ENCODE measurements at regions not wholly inside any gene's neighbourhood (a gene's known extent, or its start where the extent isn't known, plus 50 kb on each side); places are given as distances from the start of the nearest gene placed in this dataset.
A peak's percentile ranks its signal among the peaks of the same experiment; 100 is the strongest.

DNA sequence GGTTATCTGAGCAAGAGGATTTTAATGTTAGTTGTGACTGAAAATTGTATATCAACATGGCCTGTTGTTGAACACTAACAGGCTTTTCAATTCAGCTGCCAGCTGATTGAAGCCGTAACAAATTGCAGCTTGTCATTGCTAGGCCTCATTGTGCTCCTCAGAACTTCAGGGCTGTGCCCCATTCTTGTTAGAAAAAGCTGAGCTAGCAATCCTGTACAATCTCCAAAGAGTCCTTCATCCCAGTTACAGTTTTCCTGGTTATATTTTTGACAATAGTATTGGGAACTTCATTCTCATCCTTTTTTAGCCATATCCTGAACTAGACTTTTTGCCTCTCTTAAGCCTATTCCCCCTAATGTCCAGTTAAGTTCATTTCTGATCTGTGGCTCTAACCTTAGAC is 564.1 kb upstream of the ATXN7L3B start (continued):
- TF ChIP-seq, protein P1, sequence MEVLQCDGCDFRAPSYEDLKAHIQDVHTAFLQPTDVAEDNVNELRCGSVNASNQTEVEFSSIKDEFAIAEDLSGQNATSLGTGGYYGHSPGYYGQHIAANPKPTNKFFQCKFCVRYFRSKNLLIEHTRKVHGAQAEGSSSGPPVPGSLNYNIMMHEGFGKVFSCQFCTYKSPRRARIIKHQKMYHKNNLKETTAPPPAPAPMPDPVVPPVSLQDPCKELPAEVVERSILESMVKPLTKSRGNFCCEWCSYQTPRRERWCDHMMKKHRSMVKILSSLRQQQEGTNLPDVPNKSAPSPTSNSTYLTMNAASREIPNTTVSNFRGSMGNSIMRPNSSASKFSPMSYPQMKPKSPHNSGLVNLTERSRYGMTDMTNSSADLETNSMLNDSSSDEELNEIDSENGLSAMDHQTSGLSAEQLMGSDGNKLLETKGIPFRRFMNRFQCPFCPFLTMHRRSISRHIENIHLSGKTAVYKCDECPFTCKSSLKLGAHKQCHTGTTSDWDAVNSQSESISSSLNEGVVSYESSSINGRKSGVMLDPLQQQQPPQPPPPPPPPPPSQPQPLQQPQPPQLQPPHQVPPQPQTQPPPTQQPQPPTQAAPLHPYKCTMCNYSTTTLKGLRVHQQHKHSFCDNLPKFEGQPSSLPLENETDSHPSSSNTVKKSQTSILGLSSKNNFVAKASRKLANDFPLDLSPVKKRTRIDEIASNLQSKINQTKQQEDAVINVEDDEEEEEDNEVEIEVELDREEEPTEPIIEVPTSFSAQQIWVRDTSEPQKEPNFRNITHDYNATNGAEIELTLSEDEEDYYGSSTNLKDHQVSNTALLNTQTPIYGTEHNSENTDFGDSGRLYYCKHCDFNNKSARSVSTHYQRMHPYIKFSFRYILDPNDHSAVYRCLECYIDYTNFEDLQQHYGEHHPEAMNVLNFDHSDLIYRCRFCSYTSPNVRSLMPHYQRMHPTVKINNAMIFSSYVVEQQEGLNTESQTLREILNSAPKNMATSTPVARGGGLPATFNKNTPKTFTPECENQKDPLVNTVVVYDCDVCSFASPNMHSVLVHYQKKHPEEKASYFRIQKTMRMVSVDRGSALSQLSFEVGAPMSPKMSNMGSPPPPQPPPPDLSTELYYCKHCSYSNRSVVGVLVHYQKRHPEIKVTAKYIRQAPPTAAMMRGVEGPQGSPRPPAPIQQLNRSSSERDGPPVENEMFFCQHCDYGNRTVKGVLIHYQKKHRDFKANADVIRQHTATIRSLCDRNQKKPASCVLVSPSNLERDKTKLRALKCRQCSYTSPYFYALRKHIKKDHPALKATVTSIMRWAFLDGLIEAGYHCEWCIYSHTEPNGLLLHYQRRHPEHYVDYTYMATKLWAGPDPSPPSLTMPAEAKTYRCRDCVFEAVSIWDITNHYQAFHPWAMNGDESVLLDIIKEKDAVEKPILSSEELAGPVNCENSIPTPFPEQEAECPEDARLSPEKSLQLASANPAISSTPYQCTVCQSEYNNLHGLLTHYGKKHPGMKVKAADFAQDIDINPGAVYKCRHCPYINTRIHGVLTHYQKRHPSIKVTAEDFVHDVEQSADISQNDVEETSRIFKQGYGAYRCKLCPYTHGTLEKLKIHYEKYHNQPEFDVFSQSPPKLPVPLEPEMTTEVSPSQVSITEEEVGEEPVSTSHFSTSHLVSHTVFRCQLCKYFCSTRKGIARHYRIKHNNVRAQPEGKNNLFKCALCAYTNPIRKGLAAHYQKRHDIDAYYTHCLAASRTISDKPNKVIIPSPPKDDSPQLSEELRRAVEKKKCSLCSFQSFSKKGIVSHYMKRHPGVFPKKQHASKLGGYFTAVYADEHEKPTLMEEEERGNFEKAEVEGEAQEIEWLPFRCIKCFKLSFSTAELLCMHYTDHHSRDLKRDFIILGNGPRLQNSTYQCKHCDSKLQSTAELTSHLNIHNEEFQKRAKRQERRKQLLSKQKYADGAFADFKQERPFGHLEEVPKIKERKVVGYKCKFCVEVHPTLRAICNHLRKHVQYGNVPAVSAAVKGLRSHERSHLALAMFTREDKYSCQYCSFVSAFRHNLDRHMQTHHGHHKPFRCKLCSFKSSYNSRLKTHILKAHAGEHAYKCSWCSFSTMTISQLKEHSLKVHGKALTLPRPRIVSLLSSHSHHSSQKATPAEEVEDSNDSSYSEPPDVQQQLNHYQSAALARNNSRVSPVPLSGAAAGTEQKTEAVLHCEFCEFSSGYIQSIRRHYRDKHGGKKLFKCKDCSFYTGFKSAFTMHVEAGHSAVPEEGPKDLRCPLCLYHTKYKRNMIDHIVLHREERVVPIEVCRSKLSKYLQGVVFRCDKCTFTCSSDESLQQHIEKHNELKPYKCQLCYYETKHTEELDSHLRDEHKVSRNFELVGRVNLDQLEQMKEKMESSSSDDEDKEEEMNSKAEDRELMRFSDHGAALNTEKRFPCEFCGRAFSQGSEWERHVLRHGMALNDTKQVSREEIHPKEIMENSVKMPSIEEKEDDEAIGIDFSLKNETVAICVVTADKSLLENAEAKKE (CRISPR knock-in tag; IDR thresholded peaks at IDR 0.05): no peak
- TF ChIP-seq EZH2 (IDR thresholded peaks at IDR 0.05; ENCODE audit: low read depth, unreplicated experiment) (no peak), NANOG (IDR thresholded peaks at IDR 0.05; ENCODE audit: borderline replicate concordance) (no peak), POLR2AphosphoS5 (IDR thresholded peaks at IDR 0.05; ENCODE audit: low read depth) (no peak), STAT1 (IDR thresholded peaks at IDR 0.05; ENCODE audit: unreplicated experiment) (no peak), ZNF331 (CRISPR knock-in tag; IDR thresholded peaks at IDR 0.05; ENCODE audit: low read depth) (no peak), JUNB (IDR thresholded peaks at IDR 0.05; ENCODE audit: unreplicated experiment) (no peak)
- TF ChIP-seq, protein P2, sequence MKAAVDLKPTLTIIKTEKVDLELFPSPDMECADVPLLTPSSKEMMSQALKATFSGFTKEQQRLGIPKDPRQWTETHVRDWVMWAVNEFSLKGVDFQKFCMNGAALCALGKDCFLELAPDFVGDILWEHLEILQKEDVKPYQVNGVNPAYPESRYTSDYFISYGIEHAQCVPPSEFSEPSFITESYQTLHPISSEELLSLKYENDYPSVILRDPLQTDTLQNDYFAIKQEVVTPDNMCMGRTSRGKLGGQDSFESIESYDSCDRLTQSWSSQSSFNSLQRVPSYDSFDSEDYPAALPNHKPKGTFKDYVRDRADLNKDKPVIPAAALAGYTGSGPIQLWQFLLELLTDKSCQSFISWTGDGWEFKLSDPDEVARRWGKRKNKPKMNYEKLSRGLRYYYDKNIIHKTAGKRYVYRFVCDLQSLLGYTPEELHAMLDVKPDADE (IDR thresholded peaks at IDR 0.05): no peak

GRCh38 chr12:73984552-73984951 is 553.1 kb upstream of the ATXN7L3B start:
- Histone ChIP-seq H3K4me3 (no peak overlapping the region), H3K79me2 (replicated peaks; ENCODE audit: insufficient read depth) (no peaks in the 10 kb centered on the region), H3F3A (replicated peaks; ENCODE audit: low read depth) (no peaks in the 10 kb centered on the region), H3K27me3 (ENCODE audit: insufficient read depth) (no peaks in the 10 kb centered on the region), H3K4me1 (ENCODE audit: insufficient read depth) (no peaks in the 10 kb centered on the region; the same call in 1 of the 2 replicates), H3K9me2 (ENCODE audit: insufficient read depth) (no peaks in the 10 kb centered on the region), H3K27ac (ENCODE audit: low read depth) (no peak overlapping the region), H3K36me3 (ENCODE audit: insufficient read depth) (no peaks in the 10 kb centered on the region), H4K20me1 (replicated peaks; ENCODE audit: insufficient read depth) (no peaks in the 10 kb centered on the region), H3K4me2 (no peak overlapping the region), H2AFZ (no peak overlapping the region)
- ATAC-seq (no peak), DNase-seq (ENCODE audit: low spot score) (no peak)
- H3K4me1 Mint-ChIP-seq: peaks cover 3% of the 10 kb centered on the region; the same call in 2 of the 3 replicates
- H3K27me3 Mint-ChIP-seq (ENCODE audit: insufficient read depth, low read depth, poor library complexity): peaks cover 3% of the 10 kb centered on the region
- H3K27ac Mint-ChIP-seq: peak overlapping the region; percentile 57
- H3K9me3 Mint-ChIP-seq: peaks cover 7% of the 10 kb centered on the region; the same call in 2 of the 3 replicates
- H3K4me3 Mint-ChIP-seq: no peak overlapping the region
- TF ChIP-seq POLR2AphosphoS5 (IDR thresholded peaks at IDR 0.05; ENCODE audit: low read depth): no peak
- TF ChIP-seq, protein P1 (CRISPR knock-in tag; IDR thresholded peaks at IDR 0.05): no peak
- TF ChIP-seq NANOG (IDR thresholded peaks at IDR 0.05; ENCODE audit: borderline replicate concordance): no peak
- no peak for TF ChIP-seq JUNB (IDR thresholded peaks at IDR 0.05; ENCODE audit: unreplicated experiment)
- no peak for TF ChIP-seq STAT1 (IDR thresholded peaks at IDR 0.05; ENCODE audit: unreplicated experiment)
- peaks cover 3% of the 10 kb centered on the region; the same call in 2 of the 3 replicates for H3K36me3 Mint-ChIP-seq (ENCODE audit: low read depth)

Data from GM23338 (cell line).